Stimulated activated CD4-positive, alpha-beta T cell treated with anti-CD3 and anti-CD28 coated beads, Interleukin-4, amount 100 ng/mL, for 4 hours (primary cell): ENCODE measurements at regions not wholly inside any gene's neighbourhood (a gene's known extent, or its start where the extent isn't known, plus 50 kb on each side); places are given as distances from the start of the nearest gene placed in this dataset.

Source experiments
- DNase-seq, 2 experiments: peaks; one replicate each; pipeline ENCODE4 v3.0.0-alpha.2; 2020

DNA sequence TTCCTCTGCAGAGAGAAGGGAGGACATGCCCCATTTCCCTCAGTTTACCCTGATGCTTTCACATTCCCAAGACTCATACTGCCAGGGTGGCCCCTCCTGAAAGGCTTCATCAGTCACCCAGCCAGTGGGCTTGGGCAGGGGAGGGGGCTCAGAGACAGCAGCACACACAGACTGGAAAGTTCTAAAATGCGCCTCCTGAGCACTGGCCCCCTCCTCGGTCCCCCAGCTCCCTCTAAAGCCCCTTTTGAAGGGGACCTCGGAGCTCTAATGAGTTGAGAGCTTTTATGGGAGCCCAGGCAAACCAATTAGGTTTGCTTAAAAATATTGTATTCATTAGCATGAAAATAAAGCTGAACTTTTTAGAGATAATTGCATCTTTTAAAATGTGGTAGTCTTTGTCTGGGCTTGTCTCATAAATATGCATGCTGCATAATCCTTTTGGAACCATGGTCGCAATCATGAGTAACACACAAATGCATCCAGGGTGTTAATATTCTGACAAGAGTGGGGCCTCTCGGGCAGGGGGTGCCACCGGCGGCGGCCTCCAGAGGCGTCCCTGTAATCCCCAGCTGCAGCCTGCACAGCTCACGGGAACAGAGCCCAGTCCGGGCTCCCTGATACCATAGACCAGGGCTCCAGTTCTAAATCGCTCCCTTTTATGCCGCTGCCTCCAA, 78.5 kb downstream of the RPLP1 start:
- no peak for DNase-seq

GRCh38 chr15:69531665-69532027, 79.0 kb downstream of the RPLP1 start:
- DNase-seq, result no peak

- DNase-seq, result no peak
These were observed 79.4 kb downstream of the RPLP1 start for GRCh38 chr15:69532066-69532465.

DNA sequence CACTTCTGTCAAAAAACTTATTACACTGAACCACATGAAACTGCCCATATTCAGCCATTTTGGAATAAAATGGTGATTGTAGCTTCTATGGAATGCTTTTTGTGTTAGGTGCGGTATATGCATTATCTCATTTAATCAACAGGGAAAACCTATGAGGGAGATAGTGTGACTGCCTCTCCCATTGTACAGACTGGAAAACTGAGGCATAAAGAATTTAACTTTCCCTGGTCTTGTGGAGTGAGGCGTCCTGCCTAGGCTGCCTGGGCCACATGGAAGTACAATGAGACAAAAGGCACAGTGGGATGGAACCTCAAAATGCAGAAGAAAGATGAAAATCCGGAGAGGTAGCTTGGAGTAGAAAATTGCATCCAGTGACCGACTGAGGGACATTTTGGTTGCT, 80.2 kb downstream of the RPLP1 start:
- DNase-seq, result no peak

GRCh38 chr15:69533522-69533921, 80.9 kb downstream of the RPLP1 start:
- DNase-seq, result no peak

DNA sequence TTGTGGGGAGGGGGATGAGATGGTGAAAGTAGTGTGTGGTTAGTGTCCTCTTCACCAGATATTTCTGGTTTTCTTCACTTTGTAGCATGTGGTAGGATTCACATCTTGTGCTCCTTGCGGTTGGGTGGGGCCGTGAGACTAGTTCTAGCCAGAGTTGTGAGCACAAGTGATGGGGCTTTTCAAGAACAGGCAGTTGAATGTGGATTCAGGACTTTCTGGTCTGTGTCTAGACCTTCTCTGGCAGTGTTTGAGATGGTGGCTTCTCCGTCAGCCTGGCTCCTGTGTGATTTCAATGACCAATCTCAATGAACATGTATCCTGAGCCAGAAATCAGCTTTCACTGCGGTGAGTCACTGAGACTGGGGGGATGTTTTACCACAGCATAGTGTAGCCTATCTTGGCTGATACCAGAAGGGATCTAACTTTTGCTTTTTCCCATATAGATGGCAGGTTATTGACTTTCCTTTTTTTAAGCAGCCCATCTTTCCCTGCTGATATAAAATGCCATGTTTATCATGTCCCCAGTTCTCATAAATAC, 82.6 kb downstream of the RPLP1 start:
- DNase-seq, result no peak

DNA sequence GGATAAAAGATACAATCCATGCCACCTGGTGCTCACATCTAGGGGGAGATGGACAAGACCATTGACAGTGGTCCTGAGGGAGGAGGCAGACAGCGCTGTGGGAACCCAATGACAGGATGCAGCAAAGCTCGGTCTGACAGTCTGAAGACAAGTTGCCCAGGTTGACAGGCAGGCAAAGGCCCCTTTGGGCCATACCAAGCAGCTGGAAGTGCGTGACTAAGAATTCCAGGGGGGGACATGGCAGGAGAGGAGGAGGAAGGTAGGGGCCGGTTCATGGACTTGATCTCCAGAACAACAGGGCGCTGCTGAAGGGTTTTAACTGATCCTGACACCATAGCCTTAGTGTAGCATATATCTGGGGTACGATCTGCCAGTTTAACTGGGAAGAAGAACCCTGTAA, 83.4 kb downstream of the RPLP1 start:
- DNase-seq, result no peak

DNA sequence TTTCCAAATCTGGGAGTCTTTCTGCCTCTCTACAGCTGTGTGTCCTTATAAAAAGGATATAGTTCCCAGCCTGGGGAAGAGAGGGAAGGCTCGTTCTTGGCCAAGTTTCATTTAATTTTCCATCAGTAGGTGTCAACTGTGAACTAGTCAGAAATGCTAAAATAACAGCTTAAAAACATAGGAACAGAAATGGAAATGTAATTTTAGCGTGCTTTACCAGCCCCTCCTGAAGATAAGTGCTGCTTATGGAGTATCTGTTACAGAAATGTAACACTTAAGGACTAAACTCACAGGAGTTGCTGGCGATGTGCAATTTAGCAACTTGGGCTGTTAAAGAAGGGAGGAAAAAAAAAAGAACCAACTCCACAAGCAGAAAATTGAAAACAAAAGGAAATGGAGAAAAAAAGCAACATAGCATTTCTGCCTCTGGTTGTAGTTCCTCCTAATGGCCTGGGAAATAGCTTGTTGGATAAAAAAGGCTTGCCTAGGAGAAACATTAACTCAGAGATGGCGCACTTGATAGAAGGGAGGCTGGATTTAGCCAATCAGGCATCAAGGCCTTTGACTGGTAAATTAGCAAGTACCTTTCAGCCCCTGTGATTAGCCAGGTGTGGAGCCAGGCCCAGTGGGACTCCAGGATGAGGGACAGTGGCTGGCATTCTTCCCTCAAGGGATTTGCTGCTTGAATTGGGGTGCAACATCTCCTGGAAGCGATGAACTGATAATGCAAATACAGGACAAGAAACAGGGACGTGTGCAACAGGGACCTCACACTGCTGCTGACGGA, 84.3 kb downstream of the RPLP1 start:
- no peak for DNase-seq

DNA sequence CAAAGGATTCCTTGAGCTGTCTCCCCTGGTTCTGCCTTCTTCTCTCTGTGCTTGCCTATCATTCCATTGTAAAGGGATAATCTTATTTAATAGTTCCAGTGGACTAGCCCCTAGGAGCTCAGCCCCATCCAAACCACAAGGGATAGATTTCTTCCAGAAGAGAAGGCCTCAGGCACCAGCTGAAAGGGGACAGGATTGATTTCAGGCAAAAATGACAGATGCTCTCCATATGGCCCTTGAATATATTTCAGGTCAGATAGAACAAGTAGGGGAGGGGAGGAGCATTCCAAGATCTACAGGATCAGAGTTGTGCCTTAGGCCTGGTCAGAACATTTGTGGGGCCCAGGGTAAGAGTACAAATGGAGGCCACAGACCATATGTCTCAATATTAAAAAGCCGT, 85.3 kb downstream of the RPLP1 start:
- no peak for DNase-seq

DNA sequence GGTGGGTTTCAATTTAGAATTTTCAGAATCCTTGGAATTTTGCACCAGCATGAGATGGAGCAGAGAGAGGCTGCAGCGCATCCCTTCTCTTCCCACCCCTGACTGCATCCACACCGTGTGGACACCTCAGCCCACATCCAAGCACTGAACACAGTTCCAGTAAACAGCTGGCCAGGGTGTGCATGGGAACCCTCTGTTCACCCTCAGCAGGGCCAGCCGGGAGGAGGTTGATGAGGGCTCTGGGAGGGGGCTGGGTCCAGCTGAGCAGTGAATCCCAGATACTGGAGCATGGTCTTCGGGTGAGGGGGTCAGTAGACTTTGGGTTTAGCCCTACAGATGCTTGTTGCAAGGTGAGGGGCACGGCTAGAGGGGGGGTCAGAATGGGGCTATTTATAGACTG, 85.8 kb downstream of the RPLP1 start:
- DNase-seq, result no peak

GRCh38 chr15:69539345-69539744, 86.7 kb downstream of the RPLP1 start:
- no peak for DNase-seq

GRCh38 chr15:69540622-69541021, 88.0 kb downstream of the RPLP1 start:
- no peak for DNase-seq

DNA sequence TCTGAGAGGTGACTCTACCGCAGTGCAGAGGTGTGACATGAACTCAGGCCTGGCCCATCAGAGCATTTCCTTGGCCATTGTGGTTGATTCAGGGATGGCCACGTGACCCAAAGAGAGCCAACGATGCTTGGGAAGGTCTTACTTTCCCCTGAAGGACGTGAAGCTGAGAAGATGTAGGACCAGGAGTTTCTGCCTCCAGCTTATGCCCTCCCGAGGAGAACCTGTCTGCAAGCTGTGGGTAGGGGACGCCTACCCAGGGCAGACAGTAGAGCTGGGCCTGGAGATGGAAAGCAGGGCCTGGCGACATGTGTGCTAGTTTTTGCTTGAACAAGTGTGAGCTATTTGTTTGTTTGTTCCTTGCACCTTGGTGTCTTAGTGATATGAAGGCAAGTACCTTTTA, 89.4 kb downstream of the RPLP1 start:
- no peak for DNase-seq

GRCh38 chr15:69543681-69544364, 91.2 kb downstream of the RPLP1 start:
- DNase-seq, result no peak

DNA sequence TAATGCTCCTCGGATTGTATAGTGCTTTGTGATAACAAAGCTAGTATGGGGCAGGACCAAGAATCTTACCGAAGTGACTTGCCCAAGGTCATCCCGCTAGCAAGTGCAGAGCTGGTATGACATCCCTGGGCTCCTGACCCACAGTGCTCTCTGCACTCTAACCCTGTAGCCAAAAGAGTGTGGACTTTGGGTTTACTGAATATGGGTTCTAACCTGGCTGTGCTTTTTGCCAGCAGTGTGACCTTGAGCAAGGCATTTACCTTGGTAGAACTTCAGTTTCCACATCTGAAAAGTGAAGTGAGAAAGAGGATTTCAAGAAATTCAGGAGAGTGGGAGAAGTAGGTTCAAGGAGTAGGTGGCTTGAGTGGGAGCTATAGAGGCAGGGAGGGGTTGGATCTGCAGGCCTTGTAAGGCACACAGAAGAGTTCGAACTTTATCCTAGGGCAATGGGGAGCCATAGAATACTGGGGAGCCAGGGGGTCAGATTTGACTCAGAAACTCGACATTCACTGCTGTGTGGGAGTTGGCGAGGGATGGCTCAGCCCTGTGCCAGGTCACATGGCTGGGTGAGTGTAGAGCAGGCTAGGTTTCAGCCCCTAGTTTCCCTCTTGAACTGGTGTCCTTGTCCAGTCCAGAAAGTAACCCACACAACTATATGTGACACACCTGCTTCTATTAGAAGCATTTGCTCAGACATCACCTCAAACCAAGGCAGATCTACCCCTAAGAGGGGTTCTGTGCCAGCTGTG, 91.9 kb downstream of the RPLP1 start:
- no peak for DNase-seq

- no peak for DNase-seq
These were observed 93.6 kb downstream of the RPLP1 start for GRCh38 chr15:69546182-69546581.

GRCh38 chr15:69548395-69549180, 96.0 kb downstream of the RPLP1 start:
- DNase-seq, result no peak

DNA sequence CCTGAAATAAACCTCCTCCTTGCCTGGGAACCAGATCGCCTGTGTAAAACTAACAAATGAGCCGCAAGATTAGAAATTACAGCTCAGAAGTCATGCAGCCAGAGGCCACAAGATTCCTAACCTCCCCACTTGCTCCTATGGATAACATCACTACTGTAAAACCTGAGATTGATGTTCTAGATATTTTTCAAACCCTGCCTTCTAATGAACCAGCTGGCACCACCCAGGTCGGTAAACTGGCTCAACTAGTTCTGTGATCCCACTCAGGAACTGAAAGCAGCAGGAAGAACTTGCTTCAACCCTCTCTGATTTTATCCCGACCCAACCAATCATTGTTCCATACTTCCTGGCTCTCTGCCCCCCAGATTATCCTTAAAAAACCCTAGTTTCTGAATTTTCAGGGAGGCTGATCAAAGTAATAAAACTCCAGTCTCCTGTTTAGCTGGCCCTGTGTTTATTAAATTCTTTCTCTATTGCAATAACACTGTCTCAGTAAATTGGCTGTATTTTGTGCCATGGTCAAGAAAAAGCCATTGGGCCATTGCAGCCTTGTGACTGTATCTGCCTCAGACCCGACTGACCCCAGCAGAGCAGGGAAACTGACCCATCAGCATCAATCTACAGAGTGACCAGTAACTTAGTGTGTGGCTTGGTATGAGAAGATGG, 98.9 kb downstream of the RPLP1 start:
- no peak for DNase-seq

DNA sequence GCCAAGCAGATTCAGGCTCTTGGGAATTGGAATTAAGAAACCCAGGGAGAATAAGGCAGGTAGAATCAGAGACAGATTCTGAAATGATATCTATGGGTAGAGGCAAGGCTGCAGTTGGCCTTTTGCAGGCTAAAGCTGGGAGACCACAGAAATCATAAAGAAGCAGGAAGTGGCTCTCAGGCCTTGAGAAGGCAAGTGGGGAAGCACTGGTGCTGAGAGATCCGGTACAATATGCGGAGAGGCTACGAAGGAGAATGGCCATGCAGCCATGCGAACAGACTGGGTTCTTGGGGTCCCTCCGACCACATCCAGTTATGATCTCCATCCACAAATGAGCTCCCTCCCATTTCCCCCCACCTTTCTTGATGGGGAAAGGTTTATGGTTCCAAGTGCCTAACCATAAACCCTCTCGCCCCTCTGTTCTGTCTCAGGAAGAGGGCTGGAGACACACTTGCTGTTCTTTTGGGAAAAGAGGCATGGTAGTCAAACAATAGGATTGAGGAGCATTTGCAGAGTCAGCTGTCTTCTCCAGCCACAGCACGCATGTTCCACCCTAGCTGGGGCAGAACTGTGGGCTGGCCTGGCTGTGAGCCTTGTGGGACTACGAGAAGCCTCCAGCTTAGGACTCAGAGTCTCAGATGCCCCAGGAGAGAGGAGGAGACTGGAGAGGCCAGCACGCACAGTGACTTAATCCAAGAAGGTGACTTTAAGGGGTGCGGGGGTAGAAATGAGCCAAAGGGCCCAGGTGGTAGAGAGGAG, 99.6 kb downstream of the RPLP1 start:
- no peak for DNase-seq

- DNase-seq, result no peak
These were observed 101.1 kb downstream of the RPLP1 start for GRCh38 chr15:69553686-69554085.
